HT-29 (cell line): ENCODE measurements at regions not wholly inside any gene's neighbourhood (a gene's known extent, or its start where the extent isn't known, plus 50 kb on each side); places are given as distances from the start of the nearest gene placed in this dataset.
A peak's percentile ranks its signal among the peaks of the same experiment; 100 is the strongest.

Experiments used
- DNase-seq: peaks from one replicate; pipeline ENCODE4 v3.0.0-alpha.2; 2015; ENCODE audit warnings: low spot score

- no peak for DNase-seq
Measured at GRCh38 chr15:98419173-98419780, 229.1 kb upstream of the IGF1R start.

- no peak for DNase-seq
Measured at GRCh38 chr15:98420837-98421236, 227.5 kb upstream of the IGF1R start.

- peak; percentile 45 for DNase-seq
Measured at GRCh38 chr15:98421419-98422129, 226.8 kb upstream of the IGF1R start.

- DNase-seq: no peak
Measured at GRCh38 chr15:98422130-98422478, 226.2 kb upstream of the IGF1R start.

- no peak for DNase-seq
Measured at GRCh38 chr15:98425173-98425572, 223.2 kb upstream of the IGF1R start.

- DNase-seq: no peak
Measured at GRCh38 chr15:98427321-98427720, 221.0 kb upstream of the IGF1R start.

- DNase-seq: peak; percentile 5
Measured at GRCh38 chr15:98428253-98428989, 219.9 kb upstream of the IGF1R start.

- no peak for DNase-seq
Measured at GRCh38 chr15:98431171-98431570, 217.2 kb upstream of the IGF1R start.

GRCh38 chr15:98433346-98433745 lies 215.0 kb upstream of the IGF1R start:
- no peak for DNase-seq

GRCh38 chr15:98433856-98434255 lies 214.5 kb upstream of the IGF1R start:
- DNase-seq: no peak

GRCh38 chr15:98437752-98438151 lies 210.6 kb upstream of the IGF1R start:
- DNase-seq: no peak

GRCh38 chr15:98438326-98438725 lies 210.0 kb upstream of the IGF1R start:
- no peak for DNase-seq

GRCh38 chr15:98438907-98439306 lies 209.4 kb upstream of the IGF1R start:
- no peak for DNase-seq

- no peak for DNase-seq
Measured at GRCh38 chr15:98439523-98439942, 208.8 kb upstream of the IGF1R start.

GRCh38 chr15:98440917-98441316 lies 207.4 kb upstream of the IGF1R start:
- no peak for DNase-seq

- no peak for DNase-seq
Measured at GRCh38 chr15:98441599-98441998, 206.7 kb upstream of the IGF1R start.

- DNase-seq: peak; percentile 84
Measured at GRCh38 chr15:98442379-98442833, 205.9 kb upstream of the IGF1R start.

GRCh38 chr15:98442901-98443300 lies 205.4 kb upstream of the IGF1R start:
- no peak for DNase-seq

GRCh38 chr15:98443526-98443925 lies 204.8 kb upstream of the IGF1R start:
- DNase-seq: no peak

GRCh38 chr15:98444138-98444537 lies 204.2 kb upstream of the IGF1R start:
- DNase-seq: no peak

GRCh38 chr15:98445315-98445714 lies 203.0 kb upstream of the IGF1R start:
- DNase-seq: no peak

- DNase-seq: no peak
Measured at GRCh38 chr15:98446083-98446482, 202.3 kb upstream of the IGF1R start.

GRCh38 chr15:98447069-98447468 lies 201.3 kb upstream of the IGF1R start:
- DNase-seq: no peak
